SKM-1 treated with dmso at 0.1 percent for 144 hours (cell line): ENCODE measurements at regions not wholly inside any gene's neighbourhood (a gene's known extent, or its start where the extent isn't known, plus 50 kb on each side); places are given as distances from the start of the nearest gene placed in this dataset.

Source experiments
- DNase-seq: peaks from one replicate; lab custom pipeline; 2025; ENCODE audit not compliant: unreplicated experiment; lab: John Stamatoyannopoulos, UW

DNA sequence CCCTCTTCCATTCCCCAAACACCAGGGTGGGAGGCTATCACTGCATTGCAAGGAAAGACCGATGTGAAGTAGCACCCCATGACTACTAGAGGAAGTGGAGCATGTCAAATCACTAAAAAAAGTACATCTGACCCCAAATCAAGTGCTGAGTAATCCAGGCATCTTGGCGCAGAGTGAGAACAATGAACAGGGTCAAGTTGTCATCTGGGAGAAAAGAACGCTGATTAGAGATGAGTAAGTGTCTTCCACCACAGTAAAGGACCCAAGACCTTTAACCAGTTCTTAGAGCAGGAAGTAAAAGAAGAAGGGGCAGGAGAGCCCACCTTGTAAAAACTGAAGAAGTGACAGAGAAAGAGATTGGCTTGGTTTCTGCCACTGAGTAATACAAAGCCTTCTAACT, 75.0 kb upstream of the RAD23B start:
- no peak for DNase-seq

DNA sequence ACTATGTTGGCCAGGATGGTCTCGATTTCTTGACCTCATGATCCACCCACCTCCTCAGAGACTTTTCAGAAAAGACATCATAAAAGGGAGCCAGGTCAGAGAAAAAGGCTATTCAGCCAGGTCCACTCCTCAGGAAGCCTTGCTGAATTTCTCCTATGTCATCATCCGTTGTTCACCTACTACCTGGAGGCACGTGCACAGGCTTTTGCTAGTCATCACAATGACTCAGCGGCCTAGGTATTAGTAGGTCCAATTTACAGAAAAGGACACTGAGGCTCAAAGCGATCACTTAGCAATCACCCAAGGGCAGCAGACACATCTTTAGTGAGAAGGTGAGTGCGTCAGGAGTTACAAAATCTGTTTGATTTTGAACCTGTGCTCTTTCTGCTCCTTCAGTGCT, 72.3 kb upstream of the RAD23B start:
- no peak for DNase-seq

DNA sequence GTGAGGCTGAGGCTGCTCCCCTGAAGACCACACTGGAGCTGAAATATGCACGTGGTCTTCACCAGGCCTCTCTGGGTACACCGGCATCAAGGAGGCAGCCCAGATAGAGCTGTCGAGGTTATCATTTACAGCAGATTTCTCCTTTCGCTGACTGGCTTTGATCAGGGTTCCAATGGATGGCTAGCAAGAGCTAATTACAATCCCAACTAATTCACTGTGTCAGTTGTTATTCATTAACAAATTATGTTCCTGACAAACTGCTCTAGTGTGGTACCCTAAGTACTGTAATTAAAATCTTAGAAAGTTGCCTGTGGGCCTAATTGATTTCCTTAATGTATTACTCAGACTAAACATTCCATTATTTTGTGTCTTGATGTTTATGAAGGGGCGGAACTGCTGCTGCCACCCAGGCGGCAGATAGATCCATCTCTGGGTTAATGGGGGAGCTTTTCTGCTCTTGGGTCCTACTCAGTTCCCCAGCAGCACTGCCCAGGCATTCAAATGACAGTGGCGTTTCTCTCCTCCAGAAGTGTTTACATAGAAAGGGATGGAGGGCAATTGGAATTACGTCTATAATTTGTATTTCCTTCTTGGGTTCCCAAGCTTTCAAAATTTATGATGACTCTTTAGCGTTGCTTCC, 71.7 kb upstream of the RAD23B start:
- no peak for DNase-seq

DNA sequence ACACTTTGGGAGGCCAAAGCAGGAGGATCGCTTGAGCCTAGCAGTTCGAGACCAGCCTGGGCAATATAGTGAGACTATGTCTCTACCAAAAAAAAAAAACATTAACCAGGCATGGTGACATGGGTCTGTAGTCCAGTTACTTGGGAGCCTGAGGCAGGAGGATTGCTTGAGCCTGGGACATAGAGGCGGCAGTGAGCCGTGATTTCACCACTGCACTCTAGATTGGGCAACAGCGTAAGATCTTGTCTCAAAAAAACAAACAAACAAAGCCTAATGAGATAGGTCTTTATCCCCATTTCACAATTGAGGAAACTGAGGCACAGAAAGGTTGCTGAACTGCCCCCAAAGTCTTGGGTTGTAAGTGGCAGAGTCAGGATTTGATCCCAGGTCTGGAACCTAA, 70.5 kb upstream of the RAD23B start:
- DNase-seq: no peak

DNA sequence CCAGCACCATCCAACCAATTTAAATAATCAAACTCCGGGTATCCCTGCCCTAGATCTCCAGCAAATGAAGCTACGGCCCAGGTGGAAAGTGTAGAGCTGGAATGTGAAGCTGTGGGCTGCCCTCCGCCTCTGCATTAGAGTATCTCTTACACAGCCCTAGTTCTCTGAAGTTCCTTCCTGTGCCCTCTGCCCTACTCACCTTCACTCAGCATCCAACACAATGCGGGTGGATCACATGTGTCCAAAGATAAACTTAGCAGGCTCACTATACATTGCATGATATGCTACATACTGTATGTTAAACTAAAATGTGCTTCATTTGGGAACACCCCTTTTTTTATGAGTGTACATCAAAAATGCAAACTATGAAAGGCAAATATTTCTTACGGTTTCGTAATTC, 70.0 kb upstream of the RAD23B start:
- no peak for DNase-seq

DNA sequence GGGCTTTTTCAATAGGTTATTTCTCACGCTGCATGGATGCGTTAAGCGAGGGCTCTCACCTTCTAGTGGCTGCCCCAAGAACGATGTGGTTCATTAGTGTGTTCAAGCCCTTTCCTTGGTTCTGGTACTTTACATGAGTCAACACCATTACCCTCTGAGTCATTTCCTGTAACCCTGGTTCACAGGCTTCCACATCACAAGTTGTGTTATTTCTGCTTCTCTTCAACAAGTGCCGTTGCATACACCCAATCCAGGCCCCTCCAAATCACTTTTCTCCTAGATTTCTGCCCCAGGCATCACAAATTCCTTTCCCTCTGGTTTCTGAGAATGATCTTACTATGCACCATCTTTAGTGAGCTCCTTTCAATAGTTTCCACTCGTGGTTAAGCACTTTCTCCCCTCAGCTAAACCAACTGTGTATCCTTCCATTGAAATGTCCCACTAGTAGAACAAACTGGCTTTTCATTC, 69.5 kb upstream of the RAD23B start:
- DNase-seq: peak; percentile 20

DNA sequence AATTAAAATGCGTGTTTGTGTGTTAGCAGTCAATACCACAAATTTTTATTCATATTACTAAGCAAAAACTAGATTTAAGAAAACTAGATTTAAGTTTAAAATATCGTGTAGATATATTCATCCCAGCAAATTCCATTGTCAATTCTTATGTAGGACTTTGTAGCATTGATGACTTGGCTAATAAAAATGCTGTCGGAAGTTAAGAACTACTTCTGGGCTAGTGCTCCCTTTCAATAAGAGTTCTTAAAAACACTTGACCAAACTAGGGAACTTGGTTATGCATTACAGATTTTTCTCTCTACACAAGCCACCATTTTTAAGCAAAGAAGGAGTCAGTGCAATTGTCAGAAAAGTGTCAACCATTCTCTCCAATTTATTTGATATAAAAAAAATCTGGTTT, 68.7 kb upstream of the RAD23B start:
- DNase-seq: no peak

DNA sequence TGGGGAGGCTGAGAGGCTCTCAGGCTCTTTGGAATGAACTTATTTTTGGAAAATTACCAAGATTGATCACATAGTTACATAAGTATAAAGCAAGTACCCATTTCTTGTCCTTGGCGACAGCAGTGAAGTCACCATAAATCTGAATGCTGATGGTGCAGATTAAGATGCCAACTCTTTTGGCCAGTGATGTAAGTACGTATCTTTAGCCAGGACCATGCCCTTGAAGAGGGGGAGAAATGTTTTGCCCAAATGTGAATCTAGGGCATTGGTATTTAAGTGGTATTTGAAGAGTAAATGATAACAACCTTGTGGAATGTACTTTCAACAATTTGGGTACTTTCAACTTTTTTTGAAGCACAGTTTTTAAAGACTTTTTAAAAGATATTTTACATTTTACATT, 68.2 kb upstream of the RAD23B start:
- DNase-seq: no peak

DNA sequence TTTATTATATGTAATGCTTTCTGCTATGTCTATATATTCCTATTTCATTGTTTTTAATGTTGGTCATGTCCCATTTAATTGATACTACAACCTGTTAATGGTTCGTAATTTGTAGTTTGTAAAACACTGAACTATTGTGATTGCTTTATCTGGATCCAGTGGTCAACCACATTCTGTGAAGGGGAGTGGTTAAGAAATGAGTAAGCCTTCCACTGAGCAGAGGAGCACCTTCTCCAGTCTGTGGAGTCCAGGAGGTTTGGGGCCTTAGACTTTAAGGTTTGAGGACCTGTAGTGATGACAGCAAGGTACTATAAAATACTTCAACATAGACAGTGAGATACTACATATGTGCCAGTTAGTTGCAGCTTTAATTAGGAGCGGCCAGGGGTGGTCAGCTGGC, 67.7 kb upstream of the RAD23B start:
- DNase-seq: no peak

DNA sequence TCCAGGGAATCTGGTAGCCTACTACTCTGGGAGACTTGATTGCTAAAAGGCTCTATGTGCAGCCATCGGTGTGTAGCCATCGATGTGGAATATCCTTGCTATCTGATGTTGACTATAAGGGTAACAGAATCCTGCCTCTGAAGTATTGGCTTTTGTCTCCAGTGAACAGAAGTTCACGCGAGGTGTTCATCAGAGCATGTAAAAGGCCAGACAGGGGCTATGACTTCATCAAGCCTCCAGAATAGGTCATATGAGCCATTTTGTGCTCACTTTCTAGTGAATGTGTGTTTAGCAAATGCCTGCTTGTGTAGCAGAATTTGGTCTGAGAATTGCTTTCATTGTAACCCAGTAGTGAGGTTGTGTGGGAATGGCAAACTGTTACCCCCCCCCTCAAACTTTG, 66.8 kb upstream of the RAD23B start:
- DNase-seq: no peak

DNA sequence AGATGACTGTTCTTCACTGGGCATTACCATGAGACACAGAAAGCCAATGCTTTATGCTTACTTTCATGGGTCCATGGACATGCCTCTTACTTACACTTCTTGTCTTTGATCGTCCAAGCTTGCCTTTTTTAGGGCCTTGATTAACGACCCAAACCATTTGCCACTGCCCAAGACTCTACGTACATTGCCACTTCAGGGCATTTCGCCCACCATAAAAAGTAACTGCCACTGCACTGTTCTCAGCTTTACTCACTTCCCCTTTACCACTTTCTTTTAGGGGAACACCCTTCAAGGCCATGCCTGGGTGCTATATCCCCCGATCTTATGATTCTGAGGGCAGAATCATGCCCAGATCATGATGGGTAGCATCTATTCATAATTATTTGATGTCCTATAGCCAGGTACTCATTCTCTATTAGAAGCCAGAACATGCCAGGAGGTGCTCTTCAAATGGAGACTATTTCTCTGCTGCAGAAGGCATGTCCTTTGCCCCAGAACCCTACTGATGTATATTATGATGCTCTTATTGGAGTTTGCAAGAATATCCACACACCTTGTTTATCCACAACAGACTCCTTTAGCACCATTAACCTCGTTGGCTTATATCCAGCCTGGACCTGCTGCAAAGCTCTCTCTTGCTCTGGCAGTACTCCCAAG, 64.1 kb upstream of the RAD23B start:
- DNase-seq: no peak

DNA sequence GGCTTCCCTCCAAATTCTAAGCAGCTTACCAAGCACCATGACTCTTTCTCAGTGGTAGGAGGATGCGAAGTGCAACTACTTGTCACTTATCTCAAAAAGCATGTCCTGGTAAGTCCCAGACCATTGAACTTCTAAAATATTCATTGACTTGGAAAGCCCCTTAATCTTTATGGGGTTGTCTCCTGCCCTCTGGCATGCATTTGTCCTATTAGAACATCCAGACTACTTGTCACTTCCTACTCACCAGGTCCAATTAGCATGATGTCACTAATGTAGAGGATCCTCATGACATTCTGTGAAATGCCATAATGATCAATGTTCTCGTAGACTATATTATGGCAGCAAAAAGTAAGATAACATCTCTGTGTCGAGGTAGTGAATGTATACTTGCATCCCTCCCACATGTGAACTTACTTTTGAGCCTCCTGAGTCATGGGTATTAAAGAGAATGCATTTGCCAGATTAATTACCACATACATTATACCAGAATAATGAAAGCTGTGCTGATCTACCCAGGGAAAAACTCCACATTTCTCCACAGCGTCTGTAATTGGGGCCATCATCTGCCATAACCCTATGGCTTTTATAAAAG, 63.5 kb upstream of the RAD23B start:
- DNase-seq: no peak

DNA sequence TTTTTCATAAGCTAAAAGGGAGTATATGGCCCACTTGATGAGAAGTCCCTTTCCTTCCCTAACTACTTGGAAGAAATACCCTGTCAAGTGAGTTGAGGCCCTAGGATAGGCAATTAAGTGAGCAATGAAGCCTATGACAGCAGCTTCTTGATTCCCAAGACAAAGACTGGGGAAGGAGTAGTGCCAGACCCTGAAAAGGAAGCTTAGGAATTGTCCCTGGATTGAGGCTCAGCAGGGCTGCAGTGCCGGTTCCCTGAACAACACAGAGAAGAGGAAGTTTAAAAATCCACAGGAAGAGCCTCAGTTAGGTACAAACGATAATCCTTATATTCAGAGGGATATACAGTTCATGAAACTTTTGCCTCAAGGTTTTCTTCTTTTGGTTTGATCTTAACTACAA, 61.8 kb upstream of the RAD23B start:
- DNase-seq: no peak

DNA sequence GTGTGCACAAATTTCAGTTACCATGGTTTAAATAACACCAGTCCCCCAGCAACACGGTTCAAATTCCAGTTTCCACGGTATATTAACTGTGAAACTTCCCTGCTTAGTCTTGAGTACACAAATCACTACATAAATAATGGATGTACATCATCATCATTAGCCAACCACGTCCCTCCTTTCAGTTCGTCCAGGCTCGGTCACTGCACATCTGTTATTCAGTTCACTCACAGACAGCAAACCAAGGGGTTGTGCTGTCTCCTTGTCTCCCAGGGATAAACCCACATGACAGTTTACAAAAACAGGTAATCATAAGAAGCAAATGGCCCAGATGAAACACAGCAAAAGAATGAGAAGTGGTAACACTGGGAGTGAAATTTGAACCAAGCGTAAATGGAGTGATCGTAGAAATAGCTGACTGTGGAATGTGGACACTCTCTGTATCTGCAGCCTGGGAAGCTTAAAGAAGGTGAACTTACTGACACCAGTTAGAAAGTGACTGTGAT, 61.0 kb upstream of the RAD23B start:
- no peak for DNase-seq

DNA sequence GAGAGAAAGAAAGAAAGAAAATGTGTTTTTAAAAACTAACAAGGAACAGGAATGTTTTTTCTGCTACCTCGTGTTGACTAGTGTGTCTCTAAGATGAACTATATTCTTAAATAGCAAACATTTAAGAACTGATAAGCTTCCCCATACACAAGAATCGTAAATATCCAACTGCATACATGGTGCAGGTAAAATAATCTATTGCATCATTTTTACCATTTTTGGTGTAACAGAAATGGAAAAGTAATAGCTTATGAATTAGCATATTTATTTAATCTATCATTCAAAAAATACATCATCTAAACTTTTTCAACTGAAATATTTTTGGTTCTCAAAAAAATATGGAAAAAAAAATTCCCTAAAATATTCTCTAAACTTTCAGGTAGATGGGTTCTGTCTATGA, 59.7 kb upstream of the RAD23B start:
- no peak for DNase-seq

DNA sequence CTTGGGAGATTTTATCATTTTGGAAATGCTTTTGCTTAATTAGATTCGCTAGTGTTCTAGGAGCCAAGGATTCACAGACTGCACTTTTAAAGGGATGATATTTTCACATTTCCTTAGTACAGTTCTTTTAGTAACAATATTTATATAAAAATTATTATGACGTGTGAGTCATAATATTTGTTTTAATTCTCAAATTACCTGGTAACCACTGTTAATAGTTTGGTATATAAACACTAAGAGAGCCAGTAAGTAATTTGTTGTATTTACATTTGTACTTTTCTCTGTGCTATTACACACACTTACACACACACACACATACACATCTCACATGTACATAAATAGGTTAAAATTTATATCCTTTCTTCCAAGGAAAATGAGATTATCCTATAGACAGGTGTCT, 58.8 kb upstream of the RAD23B start:
- no peak for DNase-seq

DNA sequence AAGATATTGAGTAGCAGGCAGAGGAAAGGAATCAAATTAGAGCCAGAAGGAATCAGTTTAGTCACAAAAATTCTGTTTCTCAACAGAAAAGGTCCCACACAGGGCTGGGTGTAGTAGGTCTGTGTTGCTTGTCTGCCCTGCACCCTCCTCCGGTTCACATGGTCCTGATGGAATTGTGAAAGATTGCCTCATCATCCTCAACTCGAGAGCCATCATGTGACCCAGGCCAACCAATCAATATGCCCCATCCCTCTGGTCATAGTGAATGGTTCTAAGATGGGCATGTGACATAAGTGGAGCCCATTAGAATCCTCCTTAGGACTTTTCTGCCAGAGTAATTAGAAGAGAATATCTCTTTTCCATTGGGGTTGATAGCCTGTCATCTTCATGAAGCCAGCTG, 56.7 kb upstream of the RAD23B start:
- no peak for DNase-seq

DNA sequence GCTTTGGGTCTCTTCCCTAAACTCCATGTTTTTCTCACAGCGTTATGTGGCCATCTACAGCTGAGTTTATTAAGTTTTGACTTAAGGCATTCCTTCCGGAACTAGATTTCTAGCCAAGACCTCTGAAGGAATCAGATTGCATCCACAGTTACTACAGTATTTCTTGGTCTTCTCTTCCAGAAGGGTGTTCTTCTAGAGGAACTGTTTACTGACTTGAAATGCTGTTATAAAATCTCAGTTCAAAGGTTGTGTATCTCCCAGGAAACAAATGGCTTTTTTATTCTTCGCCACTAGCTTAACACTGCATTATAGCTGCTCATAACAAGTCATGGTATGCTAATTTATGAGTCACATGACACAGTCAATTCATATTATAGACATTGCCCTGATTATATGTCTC, 55.3 kb upstream of the RAD23B start:
- no peak for DNase-seq

DNA sequence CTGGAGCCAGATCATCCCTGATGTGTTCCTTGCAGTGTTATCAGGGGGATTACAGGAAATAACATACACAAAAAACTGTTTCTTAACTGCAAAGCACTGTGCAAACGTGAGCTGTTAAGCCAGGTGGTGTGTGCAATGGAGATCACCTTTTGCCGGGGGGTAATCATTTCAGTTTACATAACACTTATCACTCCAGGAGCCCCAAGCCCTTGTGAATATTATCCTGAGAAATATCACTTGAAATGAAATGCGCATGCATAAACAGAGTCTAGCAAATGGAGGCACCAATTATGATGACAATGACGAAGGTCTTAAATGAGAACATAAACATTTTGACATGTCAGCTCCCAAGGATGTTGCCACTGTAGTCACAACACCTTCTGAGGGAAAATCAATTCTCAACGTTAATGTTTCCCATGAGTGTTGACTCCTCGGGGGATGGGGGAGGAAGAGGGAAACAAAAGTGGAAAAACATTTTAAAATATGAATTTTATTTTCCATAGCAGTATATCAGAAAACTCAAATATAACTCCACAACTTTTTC, 54.5 kb upstream of the RAD23B start:
- DNase-seq: no peak

DNA sequence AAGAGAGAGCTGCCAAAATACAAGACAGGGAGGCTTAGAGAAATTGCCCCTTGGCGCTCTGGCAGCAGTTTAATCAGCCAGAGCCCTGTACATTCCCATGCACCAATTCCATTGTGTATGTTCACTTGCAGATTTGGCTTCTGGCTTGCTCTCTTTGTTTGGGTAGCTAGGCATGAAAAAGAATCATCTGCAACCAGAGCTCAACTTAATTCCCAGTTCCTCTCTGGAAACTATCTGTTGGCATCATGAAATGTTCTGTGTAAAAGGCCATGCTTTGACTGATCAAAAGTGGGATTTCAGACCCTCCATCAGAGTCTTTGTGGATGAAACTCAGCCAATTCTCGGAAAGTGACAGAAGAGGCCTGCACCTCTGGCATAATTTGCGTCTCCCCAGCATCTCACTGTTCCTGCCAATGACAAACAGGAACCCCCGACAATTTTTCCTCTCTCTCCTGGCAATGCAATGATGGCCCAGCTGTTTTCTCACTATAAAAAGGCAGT, 53.8 kb upstream of the RAD23B start:
- DNase-seq: no peak
